Esophagus (tissue), 2 donors: ENCODE measurements at regions not wholly inside any gene's neighbourhood (a gene's known extent, or its start where the extent isn't known, plus 50 kb on each side); places are given as distances from the start of the nearest gene placed in this dataset.

Experiments
- H3K27ac ChIP-seq, 2 donors: one replicate each; pipeline ENCODE4 v1.5.1; 2013; ENCODE audit warnings: low read depth in 2 of 2, mild to moderate bottlenecking in 2 of 2, inconsistent platforms in 1 of 2, low read length in 1 of 2, moderate library complexity in 1 of 2
- H3K27me3 ChIP-seq, 2 donors: one replicate each; pipeline ENCODE4 v1.6.1; 2013; ENCODE audit warnings: low read length in 2 of 2, control low read depth in 1 of 2, mild to moderate bottlenecking in 1 of 2; ENCODE audit not compliant: insufficient read depth in 2 of 2, control insufficient read depth in 1 of 2
- H3K36me3 ChIP-seq, 2 donors: one replicate each; pipeline ENCODE4 v1.6.1; 2013; ENCODE audit warnings: low read length in 1 of 2; ENCODE audit not compliant: control insufficient read depth in 2 of 2, insufficient read depth in 2 of 2
- H3K4me1 ChIP-seq, 2 donors: one replicate each; pipeline ENCODE4 v1.6.1; 2013; ENCODE audit warnings: low read length in 1 of 2; ENCODE audit not compliant: control insufficient read depth in 2 of 2, insufficient read depth in 2 of 2
- H3K4me3 ChIP-seq, 2 donors: one replicate each; pipeline ENCODE4 v1.5.1; 2013; ENCODE audit warnings: low read length in 2 of 2, mild to moderate bottlenecking in 2 of 2, low read depth in 1 of 2, moderate library complexity in 1 of 2
- H3K9me3 ChIP-seq, 2 donors: one replicate each; pipeline ENCODE4 v1.6.1; 2013; ENCODE audit warnings: mild to moderate bottlenecking in 2 of 2, low read depth in 1 of 2, low read length in 1 of 2, moderate library complexity in 1 of 2; ENCODE audit not compliant: control insufficient read depth in 2 of 2, insufficient read depth in 1 of 2
- WGBS, 2 donors: extraction: QIAGEN DNeasy Blood & Tissue Kit; methylation state at CpG; one replicate each; pipeline ENCODE4 v1.1.7; 2013; 5-methylcytosine and 5-hydroxymethylcytosine counted together
- donor health status: healthy with polysubstance abuse.
- donor health status: Bipolar disorder and iron deficiency.

GRCh38 chr10:71039551-71039950 is 151.2 kb upstream of the PCBD1 start:
- H3K27me3 ChIP-seq, result no peaks in the 10 kb centered on the region

GRCh38 chr10:71040343-71040742 is 152.0 kb upstream of the PCBD1 start:
- Histone ChIP-seq H3K4me1 (no peaks in the 10 kb centered on the region), H3K9me3 (no peaks in the 10 kb centered on the region), H3K4me3 (no peak overlapping the region), H3K27me3 (no peaks in the 10 kb centered on the region), H3K27ac (no peak overlapping the region), H3K36me3 (no peaks in the 10 kb centered on the region)
- 50 to 61% methylated on average over 4 of the region's 4 CpGs for whole genome bisulfite sequencing, 2 donors

More at GRCh38 chr10:71039551-71039950, 151.2 kb upstream of the PCBD1 start:
- 78 to 86% methylated on average over 9 of the region's 9 CpGs for WGBS, 2 donors
- no peaks in the 10 kb centered on the region for H3K4me1 ChIP-seq
- no peaks in the 10 kb centered on the region for H3K36me3 ChIP-seq
- no peaks in the 10 kb centered on the region for H3K9me3 ChIP-seq
- no peak overlapping the region for H3K27ac ChIP-seq
- H3K4me3 ChIP-seq, result no peak overlapping the region

- Histone ChIP-seq H3K27me3 (no peaks in the 10 kb centered on the region), H3K4me1 (no peaks in the 10 kb centered on the region), H3K4me3 (no peak overlapping the region), H3K36me3 (no peaks in the 10 kb centered on the region), H3K27ac (no peak overlapping the region), H3K9me3 (no peaks in the 10 kb centered on the region)
- WGBS, 2 donors, result 64 to 65% methylated on average over 20 of the region's 20 CpGs
These were observed 152.7 kb upstream of the PCBD1 start for GRCh38 chr10:71040846-71041605.

- 57% methylated on average over 4 of the region's 4 CpGs for WGBS, 2 donors
- Histone ChIP-seq H3K36me3 (no peaks in the 10 kb centered on the region), H3K27me3 (no peaks in the 10 kb centered on the region), H3K27ac (no peak overlapping the region), H3K4me3 (no peak overlapping the region), H3K4me1 (no peaks in the 10 kb centered on the region), H3K9me3 (no peaks in the 10 kb centered on the region)
These were observed 153.9 kb upstream of the PCBD1 start for GRCh38 chr10:71042216-71042615.

GRCh38 chr10:71042699-71043098 is 154.3 kb upstream of the PCBD1 start:
- Histone ChIP-seq H3K4me1 (no peaks in the 10 kb centered on the region), H3K27me3 (no peaks in the 10 kb centered on the region), H3K4me3 (no peak overlapping the region), H3K36me3 (no peaks in the 10 kb centered on the region), H3K9me3 (no peaks in the 10 kb centered on the region), H3K27ac (no peak overlapping the region)
- 66 to 75% methylated on average over 5 of the region's 5 CpGs for WGBS, 2 donors

- H3K9me3 ChIP-seq, result no peaks in the 10 kb centered on the region
- no peaks in the 10 kb centered on the region for H3K36me3 ChIP-seq
- no peaks in the 10 kb centered on the region for H3K27me3 ChIP-seq
- WGBS, 2 donors, result 79 to 81% methylated on average over 4 of the region's 4 CpGs
- no peak overlapping the region for H3K27ac ChIP-seq
- H3K4me1 ChIP-seq, result no peaks in the 10 kb centered on the region
- no peak overlapping the region for H3K4me3 ChIP-seq
These were observed 155.5 kb upstream of the PCBD1 start for GRCh38 chr10:71043858-71044257.

- Histone ChIP-seq H3K9me3 (no peaks in the 10 kb centered on the region), H3K36me3 (no peaks in the 10 kb centered on the region), H3K27me3 (no peaks in the 10 kb centered on the region), H3K4me3 (no peak overlapping the region), H3K27ac (no peak overlapping the region), H3K4me1 (no peaks in the 10 kb centered on the region)
- WGBS, 2 donors, result 79 to 90% methylated on average over 7 of the region's 7 CpGs
These were observed 156.4 kb upstream of the PCBD1 start for GRCh38 chr10:71044720-71045119.

- WGBS, 2 donors, result 68 to 79% methylated on average over 10 of the region's 10 CpGs
- H3K27ac ChIP-seq, result no peak overlapping the region
- no peaks in the 10 kb centered on the region for H3K27me3 ChIP-seq
- H3K4me3 ChIP-seq, result no peak overlapping the region
- H3K9me3 ChIP-seq, result no peaks in the 10 kb centered on the region
- no peaks in the 10 kb centered on the region for H3K36me3 ChIP-seq
- H3K4me1 ChIP-seq, result no peaks in the 10 kb centered on the region
These were observed 156.9 kb upstream of the PCBD1 start for GRCh38 chr10:71045204-71045809.

- Histone ChIP-seq H3K4me3 (no peak overlapping the region), H3K27ac (no peak overlapping the region), H3K36me3 (no peaks in the 10 kb centered on the region), H3K9me3 (no peaks in the 10 kb centered on the region), H3K4me1 (no peaks in the 10 kb centered on the region), H3K27me3 (no peaks in the 10 kb centered on the region)
- WGBS, 2 donors, result 73 to 77% methylated on average over 4 of the region's 4 CpGs
These were observed 157.6 kb upstream of the PCBD1 start for GRCh38 chr10:71045936-71046335.

GRCh38 chr10:71046747-71047146 is 158.4 kb upstream of the PCBD1 start:
- WGBS, 2 donors, result 86 to 87% methylated on average over 5 of the region's 5 CpGs
- Histone ChIP-seq H3K27ac (no peak overlapping the region), H3K9me3 (no peaks in the 10 kb centered on the region), H3K4me1 (no peaks in the 10 kb centered on the region), H3K36me3 (no peaks in the 10 kb centered on the region), H3K27me3 (no peaks in the 10 kb centered on the region), H3K4me3 (no peak overlapping the region)
